ENCODE measurements at regions not wholly inside any gene's neighbourhood (a gene's known extent, or its start where the extent isn't known, plus 50 kb on each side); places are given as distances from the start of the nearest gene placed in this dataset.
"Not testable (repeated sequence)": the region's sequence is repeated elsewhere in the genome, so short reads cannot be mapped to it uniquely, and the experiment has no call there.

DNA sequence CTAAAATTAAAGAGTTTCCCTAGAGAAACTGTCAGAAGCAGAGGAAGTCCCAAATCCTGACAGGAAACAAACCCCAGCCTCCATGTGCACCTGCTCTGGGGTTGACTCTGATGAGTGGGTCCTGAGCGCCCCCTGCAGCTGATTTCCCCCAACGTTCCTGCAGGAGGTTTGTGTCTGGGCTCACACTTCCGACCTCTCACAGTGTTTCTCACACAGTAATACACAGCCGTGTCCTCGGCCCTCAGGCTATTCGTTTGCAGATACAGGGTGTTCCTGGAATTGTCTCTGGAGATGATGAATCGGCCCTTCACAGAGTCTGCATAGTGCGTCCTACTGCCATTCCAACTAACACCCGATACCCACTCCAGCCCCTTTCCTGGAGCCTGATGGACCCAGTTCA lies 862.8 kb downstream of the TMEM121 start:
- not testable (repeated sequence) for H3K9me3 ChIP-seq (ENCODE audit: control insufficient read depth, low read length); H3K4me1 ChIP-seq (ENCODE audit: control insufficient read depth, insufficient read depth, low read length); H3K36me3 ChIP-seq (ENCODE audit: control insufficient read depth, insufficient read depth, low read length); H3K27ac ChIP-seq (ENCODE audit: insufficient read depth, low read depth, low read length, poor library complexity, severe bottlenecking); H3K4me3 ChIP-seq (ENCODE audit: insufficient read depth, low read depth, low read length); H3K27me3 ChIP-seq (ENCODE audit: control insufficient read depth, insufficient read depth, low read length, poor library complexity, severe bottlenecking)
- WGBS, 2 experiments = 70 to 77% methylated on average over 9 of the region's 9 CpGs

DNA sequence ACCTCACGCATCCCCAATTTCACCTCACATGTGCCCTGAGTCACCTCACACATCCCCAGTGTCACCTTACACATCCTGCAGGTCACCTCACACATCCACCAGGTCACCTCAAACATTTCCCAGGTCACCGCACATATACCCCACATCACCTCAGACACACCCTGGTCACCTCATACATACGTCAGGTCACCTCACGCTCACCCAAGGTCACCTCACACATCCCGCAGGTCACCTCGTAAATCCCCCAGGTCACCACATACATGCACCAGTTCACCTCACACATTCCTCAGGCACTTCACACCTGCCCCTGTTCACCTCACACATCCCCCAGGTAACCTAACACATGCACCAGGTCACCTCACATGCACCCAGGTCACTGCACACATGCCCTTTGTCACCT lies 864.0 kb downstream of the TMEM121 start:
- no peak overlapping the region for H3K4me3 ChIP-seq (ENCODE audit: insufficient read depth, low read depth, low read length)
- no peaks in the 10 kb centered on the region for H3K27me3 ChIP-seq (ENCODE audit: control insufficient read depth, insufficient read depth, low read length, poor library complexity, severe bottlenecking)

DNA sequence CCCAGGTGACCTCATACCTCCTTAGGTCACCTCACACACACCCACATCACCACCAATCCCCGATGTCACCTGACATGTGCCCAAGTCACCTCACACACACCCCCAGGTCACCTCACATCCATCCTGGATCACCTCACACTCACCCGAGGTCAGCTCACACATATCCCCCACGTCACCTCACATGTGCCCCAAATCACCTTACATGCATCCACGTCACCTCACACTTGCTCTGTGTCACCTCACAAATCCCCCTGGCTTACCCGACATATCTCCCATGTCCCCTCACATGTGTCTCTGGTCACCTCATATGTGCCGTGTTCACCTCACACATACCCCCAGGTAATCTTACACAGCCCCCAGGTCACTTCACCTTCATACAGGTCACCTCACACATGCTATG lies 864.6 kb downstream of the TMEM121 start:
- peaks cover 7% of the 10 kb centered on the region for H3K9me3 ChIP-seq (ENCODE audit: control insufficient read depth, low read length)
- H3K27me3 ChIP-seq (ENCODE audit: control insufficient read depth, insufficient read depth, low read length, poor library complexity, severe bottlenecking) = no peaks in the 10 kb centered on the region
- H3K36me3 ChIP-seq (ENCODE audit: control insufficient read depth, insufficient read depth, low read length) = no peaks in the 10 kb centered on the region
- 75 to 79% methylated on average over 6 of the region's 6 CpGs for WGBS, 2 experiments
- no peak overlapping the region for H3K4me3 ChIP-seq (ENCODE audit: insufficient read depth, low read depth, low read length)
- H3K4me1 ChIP-seq (ENCODE audit: control insufficient read depth, insufficient read depth, low read length) = no peaks in the 10 kb centered on the region
- H3K27ac ChIP-seq (ENCODE audit: insufficient read depth, low read depth, low read length, poor library complexity, severe bottlenecking) = no peak overlapping the region

More for the DNA sequence above, 864.0 kb downstream of the TMEM121 start:
- H3K9me3 ChIP-seq (ENCODE audit: control insufficient read depth, low read length) = peaks cover 7% of the 10 kb centered on the region
- H3K36me3 ChIP-seq (ENCODE audit: control insufficient read depth, insufficient read depth, low read length) = no peaks in the 10 kb centered on the region
- no peak overlapping the region for H3K27ac ChIP-seq (ENCODE audit: insufficient read depth, low read depth, low read length, poor library complexity, severe bottlenecking)
- 87 to 89% methylated on average over 6 of the region's 6 CpGs for WGBS, 2 experiments
- H3K4me1 ChIP-seq (ENCODE audit: control insufficient read depth, insufficient read depth, low read length) = no peaks in the 10 kb centered on the region

GRCh38 chr14:106393742-106394141 lies 867.4 kb downstream of the TMEM121 start:
- no peak overlapping the region for H3K4me3 ChIP-seq (ENCODE audit: insufficient read depth, low read depth, low read length)
- no peaks in the 10 kb centered on the region for H3K27me3 ChIP-seq (ENCODE audit: control insufficient read depth, insufficient read depth, low read length, poor library complexity, severe bottlenecking)
- H3K4me1 ChIP-seq (ENCODE audit: control insufficient read depth, insufficient read depth, low read length) = no peaks in the 10 kb centered on the region
- WGBS, 2 experiments = 66 to 67% methylated on average over 2 of the region's 2 CpGs
- H3K36me3 ChIP-seq (ENCODE audit: control insufficient read depth, insufficient read depth, low read length) = no peaks in the 10 kb centered on the region
- no peak overlapping the region for H3K27ac ChIP-seq (ENCODE audit: insufficient read depth, low read depth, low read length, poor library complexity, severe bottlenecking)
- H3K9me3 ChIP-seq (ENCODE audit: control insufficient read depth, low read length) = peaks cover 7% of the 10 kb centered on the region

GRCh38 chr14:106395456-106396050 lies 869.2 kb downstream of the TMEM121 start:
- Histone ChIP-seq H3K9me3 (ENCODE audit: control insufficient read depth, low read length) (peaks cover 2% of the 10 kb centered on the region), H3K27ac (ENCODE audit: insufficient read depth, low read depth, low read length, poor library complexity, severe bottlenecking) (no peak overlapping the region), H3K4me1 (ENCODE audit: control insufficient read depth, insufficient read depth, low read length) (no peaks in the 10 kb centered on the region), H3K27me3 (ENCODE audit: control insufficient read depth, insufficient read depth, low read length, poor library complexity, severe bottlenecking) (no peaks in the 10 kb centered on the region), H3K4me3 (ENCODE audit: insufficient read depth, low read depth, low read length) (no peak overlapping the region), H3K36me3 (ENCODE audit: control insufficient read depth, insufficient read depth, low read length) (no peaks in the 10 kb centered on the region)
- 68 to 77% methylated on average over 5 of the region's 5 CpGs for WGBS, 2 experiments

- Histone ChIP-seq H3K9me3 (ENCODE audit: control insufficient read depth, low read length) (no peaks in the 10 kb centered on the region), H3K4me3 (ENCODE audit: insufficient read depth, low read depth, low read length) (no peak overlapping the region), H3K36me3 (ENCODE audit: control insufficient read depth, insufficient read depth, low read length) (no peaks in the 10 kb centered on the region), H3K27me3 (ENCODE audit: control insufficient read depth, insufficient read depth, low read length, poor library complexity, severe bottlenecking) (no peaks in the 10 kb centered on the region), H3K4me1 (ENCODE audit: control insufficient read depth, insufficient read depth, low read length) (no peaks in the 10 kb centered on the region), H3K27ac (ENCODE audit: insufficient read depth, low read depth, low read length, poor library complexity, severe bottlenecking) (no peak overlapping the region)
- WGBS, 2 experiments = 74 to 77% methylated on average over 4 of the region's 4 CpGs
These were observed 870.6 kb downstream of the TMEM121 start for GRCh38 chr14:106396999-106397398.

DNA sequence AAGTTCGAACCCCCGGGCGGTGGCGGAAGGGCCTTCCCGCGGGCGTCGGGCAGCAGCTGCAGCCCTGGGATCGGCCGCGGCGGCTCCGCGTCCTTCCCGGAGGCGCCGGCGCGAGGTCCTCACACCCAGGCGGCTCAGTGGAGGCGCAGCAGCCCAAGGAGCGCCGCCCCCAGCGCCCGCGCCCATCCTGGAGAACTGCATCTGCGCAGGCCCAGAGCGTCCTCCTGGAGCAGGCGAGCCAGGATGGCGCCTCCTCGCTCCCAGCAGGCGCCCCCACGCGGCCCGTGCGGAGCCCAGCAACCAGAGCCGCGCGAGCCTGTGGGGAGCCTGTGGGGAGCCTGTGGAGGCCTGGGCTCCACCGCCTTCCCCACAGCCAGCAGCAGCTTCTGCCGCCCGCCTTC lies 872.5 kb downstream of the TMEM121 start:
- H3K9me3 ChIP-seq (ENCODE audit: control insufficient read depth, low read length); H3K27me3 ChIP-seq (ENCODE audit: control insufficient read depth, insufficient read depth, low read length, poor library complexity, severe bottlenecking); H3K36me3 ChIP-seq (ENCODE audit: control insufficient read depth, insufficient read depth, low read length); H3K27ac ChIP-seq (ENCODE audit: insufficient read depth, low read depth, low read length, poor library complexity, severe bottlenecking); H3K4me3 ChIP-seq (ENCODE audit: insufficient read depth, low read depth, low read length); H3K4me1 ChIP-seq (ENCODE audit: control insufficient read depth, insufficient read depth, low read length): not testable (repeated sequence)
- WGBS, 2 experiments = 86 to 90% methylated on average over 40 to 42 of the region's 42 CpGs

GRCh38 chr14:106401316-106401715 lies 874.9 kb downstream of the TMEM121 start:
- not testable (repeated sequence) for H3K4me3 ChIP-seq (ENCODE audit: insufficient read depth, low read depth, low read length); H3K9me3 ChIP-seq (ENCODE audit: control insufficient read depth, low read length); H3K4me1 ChIP-seq (ENCODE audit: control insufficient read depth, insufficient read depth, low read length); H3K27ac ChIP-seq (ENCODE audit: insufficient read depth, low read depth, low read length, poor library complexity, severe bottlenecking); H3K36me3 ChIP-seq (ENCODE audit: control insufficient read depth, insufficient read depth, low read length); H3K27me3 ChIP-seq (ENCODE audit: control insufficient read depth, insufficient read depth, low read length, poor library complexity, severe bottlenecking)
- 89 to 91% methylated on average over 37 to 42 of the region's 46 CpGs for WGBS, 2 experiments

- not testable (repeated sequence) for H3K27me3 ChIP-seq (ENCODE audit: control insufficient read depth, insufficient read depth, low read length, poor library complexity, severe bottlenecking); H3K36me3 ChIP-seq (ENCODE audit: control insufficient read depth, insufficient read depth, low read length); H3K27ac ChIP-seq (ENCODE audit: insufficient read depth, low read depth, low read length, poor library complexity, severe bottlenecking); H3K4me1 ChIP-seq (ENCODE audit: control insufficient read depth, insufficient read depth, low read length); H3K9me3 ChIP-seq (ENCODE audit: control insufficient read depth, low read length); H3K4me3 ChIP-seq (ENCODE audit: insufficient read depth, low read depth, low read length)
- 78 to 79% methylated on average over 9 of the region's 9 CpGs for WGBS, 2 experiments
These were observed 883.8 kb downstream of the TMEM121 start for GRCh38 chr14:106410229-106410628.

DNA sequence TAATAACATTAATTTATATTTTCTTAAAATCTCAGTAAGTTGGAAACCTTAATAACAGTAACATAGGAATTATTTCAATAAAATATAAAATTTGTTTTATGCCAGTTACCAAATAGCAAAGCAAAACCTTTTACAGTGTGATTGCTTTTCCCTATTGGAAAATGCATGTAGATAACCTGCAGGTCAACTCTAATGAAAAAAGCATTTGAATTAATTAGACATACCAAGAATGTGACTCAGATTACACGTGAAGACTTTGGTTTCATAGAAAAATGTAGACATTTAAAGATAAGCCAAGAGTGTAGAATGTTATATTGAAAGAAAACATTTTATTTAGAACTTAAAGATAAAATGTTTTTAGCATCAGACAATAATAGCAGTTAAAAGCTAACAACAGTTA lies 888.1 kb downstream of the TMEM121 start:
- Histone ChIP-seq H3K36me3 (ENCODE audit: control insufficient read depth, insufficient read depth, low read length) (no peaks in the 10 kb centered on the region), H3K27ac (ENCODE audit: insufficient read depth, low read depth, low read length, poor library complexity, severe bottlenecking) (no peak overlapping the region), H3K9me3 (ENCODE audit: control insufficient read depth, low read length) (peaks cover 9% of the 10 kb centered on the region), H3K4me3 (ENCODE audit: insufficient read depth, low read depth, low read length) (no peak overlapping the region), H3K4me1 (ENCODE audit: control insufficient read depth, insufficient read depth, low read length) (no peaks in the 10 kb centered on the region), H3K27me3 (ENCODE audit: control insufficient read depth, insufficient read depth, low read length, poor library complexity, severe bottlenecking) (no peaks in the 10 kb centered on the region)
- no CpG with 5 or more reads among the region's 1 CpG for whole genome bisulfite sequencing, 2 experiments

All from ectodermal cell (in vitro differentiated cells).